ENCODE measurements at regions not wholly inside any gene's neighbourhood (a gene's known extent, or its start where the extent isn't known, plus 50 kb on each side); places are given as distances from the start of the nearest gene placed in this dataset.
A peak's percentile ranks its signal among the peaks of the same experiment; 100 is the strongest.
"Not testable (repeated sequence)": the region's sequence is repeated elsewhere in the genome, so short reads cannot be mapped to it uniquely, and the experiment has no call there.

DNA sequence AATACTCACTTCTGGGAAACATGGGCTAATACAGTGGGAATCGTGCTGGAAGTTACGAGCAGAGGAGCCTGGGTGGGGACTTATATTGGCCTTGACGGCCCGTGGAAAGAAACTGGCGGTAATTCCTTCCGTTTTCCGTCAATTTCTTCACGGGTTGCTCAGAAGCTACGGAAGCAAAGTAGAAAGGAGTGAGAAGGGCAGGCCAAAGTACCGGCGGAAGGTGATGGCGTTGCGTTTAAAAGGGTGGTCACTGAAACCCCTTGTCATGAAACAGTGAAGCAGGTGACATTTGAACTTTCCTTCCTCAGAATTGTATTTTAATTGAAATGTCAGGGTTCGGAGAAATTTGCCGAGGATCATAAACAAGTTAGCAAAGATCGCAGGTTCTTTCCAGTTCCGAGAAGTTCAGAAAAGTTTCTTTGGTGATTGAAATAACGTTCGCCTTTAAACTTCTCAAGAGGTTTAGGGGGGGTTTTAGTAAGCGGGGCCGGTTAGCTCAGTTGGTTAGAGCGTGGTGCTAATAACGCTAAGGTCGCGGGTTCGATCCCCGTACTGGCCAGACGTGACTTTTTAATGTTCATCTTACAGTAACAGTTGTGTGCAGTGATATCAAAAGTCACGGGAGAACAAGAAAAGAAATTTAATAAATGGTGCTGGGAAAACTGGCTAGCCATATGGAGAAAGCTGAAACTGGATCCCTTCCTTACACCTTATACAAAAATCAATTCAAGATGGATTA is 96.7 kb upstream of the ZNF322 start:
- in situ Hi-C loops (cut with MboI; ENCODE audit: low sequenced_read_pairs); H3K4me1 ChIP-seq; H3K9me3 ChIP-seq; H3K36me3 ChIP-seq (replicated peaks); H3K4me3 ChIP-seq; H3K27me3 ChIP-seq (ENCODE audit: low read depth): not testable (repeated sequence)
- DNase-seq (ENCODE audit: low spot score in 2 of 2): peak; percentile 16 to 27

DNA sequence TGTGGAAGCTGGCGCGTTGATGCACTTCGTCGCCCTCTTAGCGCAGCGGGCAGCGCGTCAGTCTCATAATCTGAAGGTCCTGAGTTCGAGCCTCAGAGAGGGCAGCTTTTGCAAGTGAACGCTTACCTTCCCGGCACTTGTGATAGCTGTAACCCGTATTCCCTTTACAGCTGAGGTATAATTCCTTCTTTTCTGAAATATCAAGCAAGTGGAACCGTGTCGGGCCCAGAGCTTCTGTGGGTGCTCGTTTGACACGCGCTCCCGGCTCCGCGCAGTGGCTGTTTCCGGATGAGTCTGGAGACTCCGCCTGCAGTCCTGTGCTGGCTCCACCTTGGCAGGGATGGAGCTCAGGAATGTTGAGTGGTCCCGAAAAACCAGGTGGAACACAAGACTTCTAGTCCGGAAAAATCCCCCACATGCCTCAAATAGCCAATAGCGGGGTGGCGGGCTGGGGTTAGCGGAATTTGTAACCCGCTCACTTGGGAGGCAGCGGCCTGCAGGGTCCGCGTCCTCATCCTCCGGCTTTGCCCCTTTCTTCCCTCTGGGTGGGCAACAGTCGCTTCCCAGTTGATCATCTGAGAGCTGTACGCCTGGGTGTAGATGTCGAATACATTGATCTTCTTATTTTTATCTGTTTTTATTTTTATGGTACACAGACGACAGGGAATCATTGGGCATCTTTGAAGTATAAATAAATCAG is 106.8 kb upstream of the ZNF322 start:
- H3K36me3 ChIP-seq (replicated peaks); H3K4me3 ChIP-seq; DNase-seq (ENCODE audit: low spot score in 2 of 2); H3K9me3 ChIP-seq; in situ Hi-C loops (cut with MboI; ENCODE audit: low sequenced_read_pairs); H3K4me1 ChIP-seq; H3K27me3 ChIP-seq (ENCODE audit: low read depth): not testable (repeated sequence)

DNA sequence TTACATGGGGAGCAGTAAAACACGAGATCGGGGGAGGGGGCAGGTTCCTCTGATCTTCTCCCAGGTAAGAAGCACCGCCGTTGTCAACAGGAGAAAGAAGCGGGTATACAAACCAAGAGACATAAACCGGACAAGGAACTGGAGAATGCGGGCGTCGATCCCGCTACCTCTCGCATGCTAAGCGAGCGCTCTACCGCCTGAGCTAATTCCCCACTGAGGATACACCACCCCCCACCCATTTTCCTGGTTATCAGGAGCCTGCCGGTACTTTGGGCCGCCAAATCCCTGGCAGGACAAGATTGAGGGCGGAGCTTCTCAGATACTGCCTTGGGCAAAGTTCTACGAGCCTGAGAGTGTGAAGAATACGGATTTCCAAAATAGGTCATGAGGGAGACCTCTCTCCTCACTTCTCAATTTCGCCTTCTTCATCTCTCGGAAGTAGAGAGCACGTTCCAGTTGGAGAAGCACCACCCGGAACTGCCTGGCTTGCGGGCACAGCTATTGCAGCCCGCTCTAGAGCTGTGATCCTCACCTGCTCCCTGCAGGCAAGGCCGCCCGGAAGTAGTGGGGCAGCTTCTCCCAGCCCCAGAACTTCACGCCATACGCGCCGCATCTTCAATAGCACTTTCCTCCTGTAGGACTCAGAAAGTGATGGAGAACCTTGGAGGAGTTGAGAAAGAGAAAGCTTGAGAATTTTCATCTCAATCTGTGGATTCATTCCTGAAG is 111.6 kb upstream of the ZNF322 start:
- DNase-seq (ENCODE audit: low spot score in 2 of 2); H3K9me3 ChIP-seq; H3K4me1 ChIP-seq; in situ Hi-C loops (cut with MboI; ENCODE audit: low sequenced_read_pairs); H3K36me3 ChIP-seq (replicated peaks); H3K27me3 ChIP-seq (ENCODE audit: low read depth); H3K4me3 ChIP-seq: not testable (repeated sequence)

DNA sequence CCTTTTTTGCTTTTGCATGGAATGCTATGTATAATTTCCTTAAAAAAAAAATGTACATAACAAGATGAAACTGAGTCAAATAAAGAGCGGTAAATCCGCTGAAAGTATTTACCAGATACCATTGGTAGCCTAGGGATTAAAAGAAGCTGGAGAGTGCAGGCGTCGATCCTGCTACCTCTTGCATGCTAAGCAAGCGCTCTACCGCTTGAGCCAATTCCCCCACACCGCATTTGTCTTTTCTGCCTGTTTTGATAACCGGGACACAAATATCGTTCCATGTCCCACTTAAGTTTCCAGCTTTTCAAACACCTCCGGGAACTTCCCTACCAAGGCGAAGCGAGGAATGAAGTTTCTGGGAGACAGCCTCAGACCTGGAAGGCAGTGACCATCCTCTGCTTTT is 113.9 kb upstream of the ZNF322 start:
- H3K36me3 ChIP-seq (replicated peaks); H3K9me3 ChIP-seq; in situ Hi-C loops (cut with MboI; ENCODE audit: low sequenced_read_pairs); DNase-seq (ENCODE audit: low spot score in 2 of 2); H3K4me3 ChIP-seq; H3K27me3 ChIP-seq (ENCODE audit: low read depth); H3K4me1 ChIP-seq: not testable (repeated sequence)

DNA sequence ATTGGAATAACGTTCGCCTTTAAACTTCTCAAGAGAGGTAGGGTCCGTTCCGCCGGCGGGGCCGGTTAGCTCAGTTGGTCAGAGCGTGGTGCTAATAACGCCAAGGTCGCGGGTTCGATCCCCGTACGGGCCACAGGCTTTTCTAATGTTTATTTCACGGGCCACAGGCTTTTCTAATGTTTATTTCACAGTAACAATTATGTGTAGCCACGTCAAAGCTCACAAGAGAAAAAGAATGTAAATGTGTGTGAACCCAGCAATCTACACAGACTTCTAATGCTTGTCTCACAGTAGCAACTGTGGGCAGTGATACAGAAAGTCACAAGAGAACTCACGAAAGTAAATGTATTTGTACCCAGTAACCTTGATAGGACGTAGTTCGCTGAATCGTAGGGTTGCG is 121.0 kb upstream of the ZNF322 start:
- H3K4me3 ChIP-seq; H3K36me3 ChIP-seq (replicated peaks); H3K27me3 ChIP-seq (ENCODE audit: low read depth); in situ Hi-C loops (cut with MboI; ENCODE audit: low sequenced_read_pairs); H3K4me1 ChIP-seq; H3K9me3 ChIP-seq; DNase-seq (ENCODE audit: low spot score in 2 of 2): not testable (repeated sequence)

DNA sequence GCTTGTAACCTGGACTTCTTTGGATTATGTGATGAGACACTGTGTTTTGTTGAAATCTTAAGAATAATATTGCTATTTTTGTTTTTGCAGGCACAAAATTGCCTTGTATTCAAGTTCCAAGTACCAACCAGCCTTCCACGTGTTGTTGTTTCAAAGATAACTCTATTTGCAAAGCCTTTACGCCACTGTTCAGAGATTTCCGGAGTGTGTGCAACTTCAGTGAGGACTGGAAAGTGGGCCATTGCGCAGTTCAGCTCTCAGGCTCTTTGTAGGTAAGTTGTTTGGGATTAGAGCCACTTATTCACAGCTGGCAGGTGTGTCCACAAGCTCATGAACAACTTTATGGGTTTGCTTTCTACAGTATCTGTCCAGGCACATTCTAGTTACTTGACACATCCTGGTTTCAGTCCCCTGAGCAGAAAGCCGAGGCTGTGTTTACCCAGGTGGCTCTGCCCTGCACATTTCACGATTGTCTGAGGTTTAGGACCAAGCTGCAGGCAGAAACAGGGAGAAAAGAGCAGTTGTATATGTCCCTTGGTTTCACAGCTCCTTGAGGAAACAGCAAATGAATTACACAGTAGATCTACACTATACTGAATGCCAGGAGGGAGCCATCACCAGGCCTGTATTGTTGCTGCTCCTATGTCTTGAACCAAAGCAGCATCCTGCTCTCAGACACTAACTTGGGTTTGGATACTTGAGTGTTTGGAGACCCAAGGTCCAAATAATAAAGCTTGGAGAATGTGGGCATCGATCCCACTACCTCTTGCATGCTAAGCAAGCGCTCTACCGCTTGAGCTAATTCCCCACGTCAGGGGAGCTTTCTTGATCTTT is 136.1 kb upstream of the ZNF322 start:
- H3K9me3 ChIP-seq; DNase-seq (ENCODE audit: low spot score in 2 of 2); H3K27me3 ChIP-seq (ENCODE audit: low read depth); H3K4me1 ChIP-seq; H3K36me3 ChIP-seq (replicated peaks); H3K4me3 ChIP-seq; in situ Hi-C loops (cut with MboI; ENCODE audit: low sequenced_read_pairs): not testable (repeated sequence)

DNA sequence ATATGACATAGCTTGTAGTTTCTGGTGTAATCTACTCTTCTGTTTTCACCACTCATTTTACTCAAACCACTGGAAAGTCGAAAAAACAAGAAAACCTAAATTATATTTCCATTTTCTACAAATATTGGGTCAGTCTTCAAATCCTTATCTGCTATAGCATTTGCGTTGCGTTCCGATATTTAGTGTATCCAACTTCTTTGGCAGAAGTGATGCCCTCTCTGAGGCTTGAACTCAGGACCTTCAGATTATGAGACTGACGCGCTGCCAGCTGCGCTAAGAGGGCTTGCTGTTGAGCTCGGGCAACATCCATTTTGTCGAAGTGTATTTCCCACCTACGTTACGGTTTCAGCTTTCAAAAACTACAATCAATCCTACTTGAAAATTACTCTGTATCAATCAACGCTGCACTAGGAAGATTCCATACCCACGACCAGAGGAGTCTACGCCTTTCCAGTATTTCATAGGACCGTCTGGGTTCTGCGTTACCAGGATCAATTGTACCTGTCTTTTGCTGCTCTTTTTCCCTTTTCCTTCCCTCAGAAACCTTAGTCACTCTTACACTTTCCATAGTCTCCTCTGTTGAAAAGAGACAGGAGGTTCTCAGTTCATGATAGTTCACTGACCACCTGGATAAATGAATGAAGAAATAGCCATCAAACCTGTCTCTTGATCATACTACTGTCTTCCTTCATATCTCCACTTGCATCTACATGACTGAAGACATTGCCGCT is 140.5 kb upstream of the ZNF322 start:
- H3K27me3 ChIP-seq (ENCODE audit: low read depth); H3K36me3 ChIP-seq (replicated peaks); H3K9me3 ChIP-seq; H3K4me3 ChIP-seq; DNase-seq (ENCODE audit: low spot score in 2 of 2); H3K4me1 ChIP-seq; in situ Hi-C loops (cut with MboI; ENCODE audit: low sequenced_read_pairs): not testable (repeated sequence)

DNA sequence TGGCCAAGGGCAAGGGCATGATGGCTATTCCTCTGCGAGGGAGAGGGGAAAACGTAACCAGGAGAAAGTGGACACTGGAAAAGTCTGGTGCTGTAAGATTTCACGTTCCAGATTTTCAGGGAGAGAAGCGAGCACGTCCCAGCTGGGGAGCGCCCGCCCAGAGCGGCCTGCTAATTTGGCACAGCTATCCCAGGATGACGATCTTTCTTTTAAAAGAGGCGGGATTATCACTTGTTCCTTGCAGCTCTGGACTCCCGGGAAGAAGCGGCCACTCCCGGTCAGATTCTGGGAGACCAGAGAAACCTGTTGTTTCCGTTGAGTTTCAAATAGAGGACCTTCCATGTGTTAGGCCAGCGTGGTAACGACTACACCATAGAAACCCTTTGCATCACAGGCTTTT is 144.2 kb upstream of the ZNF322 start:
- H3K9me3 ChIP-seq; H3K4me1 ChIP-seq; H3K4me3 ChIP-seq; H3K27me3 ChIP-seq (ENCODE audit: low read depth); DNase-seq (ENCODE audit: low spot score in 2 of 2); H3K36me3 ChIP-seq (replicated peaks); in situ Hi-C loops (cut with MboI; ENCODE audit: low sequenced_read_pairs): not testable (repeated sequence)

DNA sequence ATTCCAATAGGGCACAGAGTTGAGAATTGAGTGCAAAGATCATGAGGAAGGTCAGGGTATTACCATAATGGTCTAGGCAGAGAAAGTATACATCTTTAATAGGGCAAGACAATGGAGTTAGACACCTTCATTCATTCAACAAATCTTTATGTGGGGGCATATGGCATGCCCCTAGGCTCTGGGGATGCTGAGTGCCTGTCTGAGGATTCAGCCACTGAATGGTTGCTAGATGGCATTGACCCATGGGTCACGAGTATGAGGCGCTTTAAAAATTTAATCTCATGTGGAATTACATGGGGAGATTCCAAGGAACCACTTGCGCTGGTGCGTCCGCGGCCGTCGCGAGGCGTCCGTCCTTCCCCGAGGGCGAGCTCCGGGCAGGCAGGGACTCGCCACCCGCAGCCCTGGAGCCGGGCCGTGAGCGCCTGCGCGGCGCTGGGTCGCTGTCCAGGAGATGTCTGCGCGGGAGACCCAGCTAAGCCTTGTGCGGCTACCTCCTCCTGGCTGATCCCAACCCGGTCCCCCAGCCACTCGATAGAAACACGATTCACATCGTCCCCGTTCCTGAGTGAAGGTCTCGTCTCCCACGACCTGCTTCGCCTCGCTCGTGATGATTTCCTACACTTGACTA is 152.1 kb upstream of the ZNF322 start:
- H3K4me3 ChIP-seq; H3K36me3 ChIP-seq (replicated peaks); in situ Hi-C loops (cut with MboI; ENCODE audit: low sequenced_read_pairs); H3K9me3 ChIP-seq; DNase-seq (ENCODE audit: low spot score in 2 of 2); H3K27me3 ChIP-seq (ENCODE audit: low read depth); H3K4me1 ChIP-seq: not testable (repeated sequence)

DNA sequence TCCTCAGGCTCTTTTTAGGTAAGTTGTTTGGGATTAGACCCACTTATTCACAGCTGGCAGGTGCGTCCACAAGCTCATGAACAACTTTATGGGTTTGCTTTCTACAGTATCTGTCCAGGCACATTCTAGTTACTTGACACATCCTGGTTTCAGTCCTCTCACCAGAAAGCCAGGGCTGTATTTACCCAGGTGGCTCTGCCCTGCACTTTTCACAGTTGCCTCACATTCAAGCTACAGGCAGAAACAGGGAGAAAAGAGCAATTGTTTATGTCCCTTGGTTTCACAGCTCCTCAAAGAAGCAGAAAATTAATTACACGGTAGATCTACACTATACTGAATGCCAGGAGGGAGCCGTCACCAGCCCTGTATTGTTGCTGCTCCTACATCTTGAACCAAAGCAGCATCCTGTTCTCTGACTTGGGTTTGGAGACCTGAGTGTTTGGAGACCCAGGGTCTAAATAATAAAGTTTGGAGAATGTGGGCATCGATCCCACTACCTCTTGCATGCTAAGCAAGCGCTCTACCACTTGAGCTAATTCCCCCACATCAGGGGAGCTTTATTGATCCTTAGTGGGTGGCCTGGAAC is 159.2 kb upstream of the ZNF322 start:
- H3K4me3 ChIP-seq; in situ Hi-C loops (cut with MboI; ENCODE audit: low sequenced_read_pairs); H3K9me3 ChIP-seq; H3K27me3 ChIP-seq (ENCODE audit: low read depth); DNase-seq (ENCODE audit: low spot score in 2 of 2); H3K4me1 ChIP-seq; H3K36me3 ChIP-seq (replicated peaks): not testable (repeated sequence)

DNA sequence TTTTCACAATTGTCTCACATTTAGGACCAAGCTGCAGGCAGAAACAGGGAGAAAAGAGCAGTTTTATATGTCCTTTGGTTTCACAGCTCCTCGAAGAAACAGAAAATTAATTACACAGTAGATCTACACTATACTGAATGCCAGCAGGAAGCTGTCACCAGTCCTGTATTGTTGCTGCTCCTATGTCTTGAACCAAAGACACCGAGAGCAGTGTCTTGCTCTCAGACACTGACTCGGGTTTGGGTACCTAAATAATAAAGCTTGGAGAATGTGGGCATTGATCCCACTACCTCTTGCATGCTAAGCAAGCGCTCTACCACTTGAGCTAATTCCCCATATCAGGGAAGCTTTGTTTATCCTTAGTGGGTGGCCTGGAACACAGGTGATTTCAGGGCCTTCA is 168.4 kb upstream of the ZNF322 start:
- DNase-seq (ENCODE audit: low spot score in 2 of 2); in situ Hi-C loops (cut with MboI; ENCODE audit: low sequenced_read_pairs); H3K4me1 ChIP-seq; H3K4me3 ChIP-seq; H3K9me3 ChIP-seq; H3K36me3 ChIP-seq (replicated peaks); H3K27me3 ChIP-seq (ENCODE audit: low read depth): not testable (repeated sequence)

DNA sequence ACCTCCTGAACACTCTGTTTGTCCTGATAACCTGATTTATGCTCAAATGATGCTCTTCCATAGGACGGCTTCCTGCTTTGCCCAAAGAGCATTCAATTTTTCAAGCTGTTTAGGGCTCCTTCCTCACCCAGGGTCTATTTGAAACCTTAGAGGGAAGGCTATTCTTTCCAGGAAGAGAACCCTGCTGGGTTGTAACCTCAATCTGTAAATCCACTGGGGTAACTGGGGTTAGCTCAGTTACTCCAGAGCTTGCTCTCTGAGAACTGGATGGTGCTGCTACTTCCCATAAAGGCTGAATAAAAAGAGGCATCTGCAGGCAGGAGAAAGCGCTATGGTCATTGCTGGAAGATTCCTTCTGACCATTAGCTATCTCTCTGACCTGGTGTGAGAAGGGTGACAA is 169.9 kb upstream of the ZNF322 start:
- H3K4me1 ChIP-seq; in situ Hi-C loops (cut with MboI; ENCODE audit: low sequenced_read_pairs); H3K9me3 ChIP-seq; H3K36me3 ChIP-seq (replicated peaks); DNase-seq (ENCODE audit: low spot score in 2 of 2); H3K27me3 ChIP-seq (ENCODE audit: low read depth); H3K4me3 ChIP-seq: not testable (repeated sequence)

DNA sequence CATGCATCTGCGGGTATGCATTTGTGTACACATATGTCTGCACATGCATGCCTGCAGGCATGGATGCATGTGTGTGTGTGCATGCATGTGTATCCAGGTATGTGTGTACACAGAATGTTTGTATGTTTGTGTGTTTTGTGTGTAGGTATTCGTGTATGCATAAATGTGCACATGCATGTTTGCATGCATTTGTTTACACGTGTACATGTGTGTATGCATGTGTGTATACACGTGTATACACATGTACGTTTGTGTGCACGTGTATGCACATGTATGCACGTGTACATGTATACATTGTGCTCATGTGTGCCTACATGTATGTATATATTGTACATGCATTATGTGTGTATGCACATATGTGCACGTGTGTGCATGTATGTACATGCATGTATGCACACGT is 171.4 kb upstream of the ZNF322 start:
- in situ Hi-C loops (cut with MboI; ENCODE audit: low sequenced_read_pairs); H3K27me3 ChIP-seq (ENCODE audit: low read depth); H3K9me3 ChIP-seq; DNase-seq (ENCODE audit: low spot score in 2 of 2); H3K4me3 ChIP-seq; H3K36me3 ChIP-seq (replicated peaks); H3K4me1 ChIP-seq: not testable (repeated sequence)

All from HAP-1 (cell line).